ENCODE measurements at regions not wholly inside any gene's neighbourhood (a gene's known extent, or its start where the extent isn't known, plus 50 kb on each side); places are given as distances from the start of the nearest gene placed in this dataset.

GRCh38 chr14:58796242-58797009 is 158.7 kb downstream of the DACT1 start:
- DNase-seq (no peak), ATAC-seq (ENCODE audit: insufficient read depth, low read depth) (no peak)
- H3K4me3 ChIP-seq (ENCODE audit: low read depth in 1 of 2, low read length in 2 of 2), result no peak overlapping the region
- no peaks in the 10 kb centered on the region for H3K27me3 ChIP-seq (ENCODE audit: insufficient read depth, low read length, poor library complexity)
- H3K36me3 ChIP-seq (ENCODE audit: insufficient read depth, low read length), result no peaks in the 10 kb centered on the region
- H4K20me1 ChIP-seq (ENCODE audit: insufficient read depth, low read length), result no peaks in the 10 kb centered on the region
- no peaks in the 10 kb centered on the region for H3K4me1 ChIP-seq (ENCODE audit: insufficient read depth, low read length)
- H3K9me3 ChIP-seq (ENCODE audit: insufficient read depth, low read length, severe bottlenecking), result no peaks in the 10 kb centered on the region
- H3K9ac ChIP-seq (ENCODE audit: low read depth, low read length), result no peak overlapping the region
- H3K4me2 ChIP-seq (ENCODE audit: insufficient read depth, low read length), result no peak overlapping the region
- H3K27ac ChIP-seq (ENCODE audit: low read length), result no peak overlapping the region
- H3K79me2 ChIP-seq (ENCODE audit: insufficient read depth, low read length), result no peaks in the 10 kb centered on the region
- TF ChIP-seq EZH2 (IDR thresholded peaks at IDR 0.05; ENCODE audit: borderline replicate concordance, low read depth, low read length, severe bottlenecking) (no peak), CTCF (IDR thresholded peaks at IDR 0.05; ENCODE audit: borderline replicate concordance, extremely low read depth, low read length, poor library complexity, severe bottlenecking) (no peak)
- no peak overlapping the region for H2AFZ ChIP-seq (ENCODE audit: low read depth, low read length)

GRCh38 chr14:58797010-58797429 is 159.3 kb downstream of the DACT1 start:
- H3K4me1 ChIP-seq (ENCODE audit: insufficient read depth, low read length), result no peaks in the 10 kb centered on the region
- H3K36me3 ChIP-seq (ENCODE audit: insufficient read depth, low read length), result no peaks in the 10 kb centered on the region
- H3K4me3 ChIP-seq (ENCODE audit: low read depth in 1 of 2, low read length in 2 of 2), result no peak overlapping the region
- H3K27me3 ChIP-seq (ENCODE audit: insufficient read depth, low read length, poor library complexity), result no peaks in the 10 kb centered on the region
- no peaks in the 10 kb centered on the region for H3K79me2 ChIP-seq (ENCODE audit: insufficient read depth, low read length)
- no peak for DNase-seq
- H2AFZ ChIP-seq (ENCODE audit: low read depth, low read length), result no peak overlapping the region
- no peaks in the 10 kb centered on the region for H3K9me3 ChIP-seq (ENCODE audit: insufficient read depth, low read length, severe bottlenecking)
- H3K9ac ChIP-seq (ENCODE audit: low read depth, low read length), result no peak overlapping the region
- no peak overlapping the region for H3K27ac ChIP-seq (ENCODE audit: low read length)
- TF ChIP-seq CTCF (IDR thresholded peaks at IDR 0.05; ENCODE audit: borderline replicate concordance, extremely low read depth, low read length, poor library complexity, severe bottlenecking), result no peak
- TF ChIP-seq EZH2 (IDR thresholded peaks at IDR 0.05; ENCODE audit: borderline replicate concordance, low read depth, low read length, severe bottlenecking), result no peak
- H4K20me1 ChIP-seq (ENCODE audit: insufficient read depth, low read length), result no peaks in the 10 kb centered on the region
- no peak for ATAC-seq (ENCODE audit: insufficient read depth, low read depth)
- H3K4me2 ChIP-seq (ENCODE audit: insufficient read depth, low read length), result no peak overlapping the region

GRCh38 chr14:58798173-58798572 is 160.4 kb downstream of the DACT1 start:
- DNase-seq (no peak), ATAC-seq (ENCODE audit: insufficient read depth, low read depth) (no peak)
- Histone ChIP-seq H3K4me1 (ENCODE audit: insufficient read depth, low read length) (no peaks in the 10 kb centered on the region), H3K36me3 (ENCODE audit: insufficient read depth, low read length) (no peaks in the 10 kb centered on the region), H3K4me3 (ENCODE audit: low read depth in 1 of 2, low read length in 2 of 2) (no peak overlapping the region), H3K27me3 (ENCODE audit: insufficient read depth, low read length, poor library complexity) (no peaks in the 10 kb centered on the region), H3K9me3 (ENCODE audit: insufficient read depth, low read length, severe bottlenecking) (no peaks in the 10 kb centered on the region), H3K9ac (ENCODE audit: low read depth, low read length) (no peak overlapping the region), H3K27ac (ENCODE audit: low read length) (no peak overlapping the region), H3K4me2 (ENCODE audit: insufficient read depth, low read length) (no peak overlapping the region), H4K20me1 (ENCODE audit: insufficient read depth, low read length) (no peaks in the 10 kb centered on the region), H3K79me2 (ENCODE audit: insufficient read depth, low read length) (no peaks in the 10 kb centered on the region), H2AFZ (ENCODE audit: low read depth, low read length) (no peak overlapping the region)
- TF ChIP-seq EZH2 (IDR thresholded peaks at IDR 0.05; ENCODE audit: borderline replicate concordance, low read depth, low read length, severe bottlenecking) (no peak), CTCF (IDR thresholded peaks at IDR 0.05; ENCODE audit: borderline replicate concordance, extremely low read depth, low read length, poor library complexity, severe bottlenecking) (no peak)

Measured in DND-41 (cell line).